ENCODE measurements at regions not wholly inside any gene's neighbourhood (a gene's known extent, or its start where the extent isn't known, plus 50 kb on each side); places are given as distances from the start of the nearest gene placed in this dataset.

- no peaks in the 10 kb centered on the region for H3K4me1 Mint-ChIP-seq
- H3K27me3 Mint-ChIP-seq, result peaks cover 0 to 2% of the 10 kb centered on the region in 2 donors
- intact Hi-C loops (cut with micrococcal nuclease), result no loop called here
- Histone ChIP-seq H3K27ac (ENCODE audit: low read depth, low read length) (no peak overlapping the region), H3K9me3 (ENCODE audit: control insufficient read depth in 1 of 2, low read length in 2 of 2) (no peaks in the 10 kb centered on the region), H3K4me1 (ENCODE audit: insufficient read depth, low read length) (no peaks in the 10 kb centered on the region), H3K36me3 (ENCODE audit: insufficient read depth, low read length) (no peaks in the 10 kb centered on the region), H3K27me3 (ENCODE audit: insufficient read depth, low read length) (no peaks in the 10 kb centered on the region), H3K4me3 (ENCODE audit: low read length in 2 of 2) (no peak overlapping the region)
- H3K36me3 Mint-ChIP-seq, result no peaks in the 10 kb centered on the region
- POLR2A ChIA-PET (ENCODE audit: partially characterized antibody), result no interaction called here
- no peak for DNase-seq
- no peak overlapping the region for H3K4me3 Mint-ChIP-seq
- peaks cover 0 to 3% (median 0%) of the 10 kb centered on the region in 8 donors for H3K9me3 Mint-ChIP-seq
- H3K27ac Mint-ChIP-seq, result no peak overlapping the region
- CTCF ChIA-PET (ENCODE audit: partially characterized antibody), result no interaction called here
Measured at GRCh38 chr7:47145982-47146381, 435.9 kb downstream of the TNS3 start.

DNA sequence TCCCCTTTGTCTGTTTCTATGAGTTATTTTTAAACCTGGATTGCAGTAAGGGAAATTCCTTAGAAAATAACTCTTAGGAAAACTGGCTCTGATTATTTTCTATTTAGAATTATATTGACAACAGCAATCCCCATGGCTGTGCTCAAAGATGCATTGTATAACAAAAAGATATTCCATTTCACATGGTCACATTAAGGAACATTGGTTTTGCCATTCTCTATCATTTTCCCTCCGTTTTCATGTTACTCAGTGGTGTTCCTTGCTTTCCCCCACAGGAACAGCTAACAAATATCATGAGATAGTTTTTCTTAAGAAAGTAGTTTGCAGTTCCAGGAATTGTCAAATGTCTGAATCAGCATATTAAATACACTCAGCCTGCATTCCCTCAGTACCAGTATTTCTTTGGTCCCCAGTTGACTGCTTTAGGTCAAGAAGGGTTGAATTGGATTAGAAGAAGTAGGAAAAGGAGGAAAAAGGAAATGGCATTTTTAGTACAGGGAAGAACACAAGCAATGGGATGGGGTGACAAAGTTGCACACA, 436.7 kb downstream of the TNS3 start:
- no peaks in the 10 kb centered on the region for H3K9me3 ChIP-seq (ENCODE audit: control insufficient read depth in 1 of 2, low read length in 2 of 2)
- H3K27me3 ChIP-seq (ENCODE audit: insufficient read depth, low read length), result no peaks in the 10 kb centered on the region
- intact Hi-C loops (cut with micrococcal nuclease), result no loop called here
- H3K4me1 ChIP-seq (ENCODE audit: insufficient read depth, low read length), result no peaks in the 10 kb centered on the region
- ChIA-PET POLR2A (ENCODE audit: partially characterized antibody) (no interaction called here), CTCF (ENCODE audit: partially characterized antibody) (no interaction called here)
- Mint-ChIP-seq H3K27ac (no peak overlapping the region), H3K36me3 (no peaks in the 10 kb centered on the region), H3K4me3 (no peak overlapping the region), H3K27me3 (peaks cover 0 to 6% of the 10 kb centered on the region in 2 donors), H3K4me1 (no peaks in the 10 kb centered on the region), H3K9me3 (peaks cover 0 to 4% (median 0%) of the 10 kb centered on the region in 8 donors)
- no peak overlapping the region for H3K27ac ChIP-seq (ENCODE audit: low read depth, low read length)
- DNase-seq, result no peak
- H3K36me3 ChIP-seq (ENCODE audit: insufficient read depth, low read length), result no peaks in the 10 kb centered on the region
- H3K4me3 ChIP-seq (ENCODE audit: low read length in 2 of 2), result no peak overlapping the region

- peaks cover 2 to 6% of the 10 kb centered on the region in 2 donors for H3K27me3 Mint-ChIP-seq
- no peak for DNase-seq
- no peaks in the 10 kb centered on the region for H3K4me1 Mint-ChIP-seq
- CTCF ChIA-PET (ENCODE audit: partially characterized antibody), result no interaction called here
- POLR2A ChIA-PET (ENCODE audit: partially characterized antibody), result no interaction called here
- Histone ChIP-seq H3K9me3 (ENCODE audit: control insufficient read depth in 1 of 2, low read length in 2 of 2) (no peaks in the 10 kb centered on the region), H3K4me3 (ENCODE audit: low read length in 2 of 2) (no peak overlapping the region), H3K27me3 (ENCODE audit: insufficient read depth, low read length) (no peaks in the 10 kb centered on the region), H3K27ac (ENCODE audit: low read depth, low read length) (no peak overlapping the region), H3K4me1 (ENCODE audit: insufficient read depth, low read length) (no peaks in the 10 kb centered on the region), H3K36me3 (ENCODE audit: insufficient read depth, low read length) (no peaks in the 10 kb centered on the region)
- H3K27ac Mint-ChIP-seq, result no peak overlapping the region
- intact Hi-C loops (cut with micrococcal nuclease), result no loop called here
- no peaks in the 10 kb centered on the region for H3K36me3 Mint-ChIP-seq
- H3K9me3 Mint-ChIP-seq, result peaks cover 0 to 4% (median 0%) of the 10 kb centered on the region in 8 donors
- H3K4me3 Mint-ChIP-seq, result no peak overlapping the region
Measured at GRCh38 chr7:47143339-47143738, 438.6 kb downstream of the TNS3 start.

GRCh38 chr7:47142867-47143175, 439.1 kb downstream of the TNS3 start:
- H3K4me1 Mint-ChIP-seq, result no peaks in the 10 kb centered on the region

GRCh38 chr7:47142169-47142866, 439.6 kb downstream of the TNS3 start:
- intact Hi-C loops (cut with micrococcal nuclease), result no loop called here
- Mint-ChIP-seq H3K4me3 (no peak overlapping the region), H3K27me3 (peaks cover 2 to 7% of the 10 kb centered on the region in 2 donors), H3K27ac (no peak overlapping the region), H3K4me1 (no peaks in the 10 kb centered on the region), H3K9me3 (peaks cover 0 to 4% (median 0%) of the 10 kb centered on the region in 8 donors), H3K36me3 (no peaks in the 10 kb centered on the region)
- ChIA-PET CTCF (ENCODE audit: partially characterized antibody) (no interaction called here), POLR2A (ENCODE audit: partially characterized antibody) (no interaction called here)
- no peaks in the 10 kb centered on the region for H3K4me1 ChIP-seq (ENCODE audit: insufficient read depth, low read length)
- no peaks in the 10 kb centered on the region for H3K9me3 ChIP-seq (ENCODE audit: control insufficient read depth in 1 of 2, low read length in 2 of 2)
- H3K27ac ChIP-seq (ENCODE audit: low read depth, low read length), result no peak overlapping the region
- no peak for DNase-seq
- H3K36me3 ChIP-seq (ENCODE audit: insufficient read depth, low read length), result no peaks in the 10 kb centered on the region
- no peaks in the 10 kb centered on the region for H3K27me3 ChIP-seq (ENCODE audit: insufficient read depth, low read length)
- no peak overlapping the region for H3K4me3 ChIP-seq (ENCODE audit: low read length in 2 of 2)

More at GRCh38 chr7:47142867-47143175, 439.1 kb downstream of the TNS3 start:
- H3K4me3 Mint-ChIP-seq, result no peak overlapping the region
- no peak for DNase-seq
- H3K27ac Mint-ChIP-seq, result no peak overlapping the region
- ChIA-PET POLR2A (ENCODE audit: partially characterized antibody) (no interaction called here), CTCF (ENCODE audit: partially characterized antibody) (no interaction called here)
- H3K36me3 Mint-ChIP-seq, result no peaks in the 10 kb centered on the region
- H3K4me3 ChIP-seq (ENCODE audit: low read length in 2 of 2), result no peak overlapping the region
- intact Hi-C loops (cut with micrococcal nuclease), result no loop called here
- no peak overlapping the region for H3K27ac ChIP-seq (ENCODE audit: low read depth, low read length)
- H3K36me3 ChIP-seq (ENCODE audit: insufficient read depth, low read length), result no peaks in the 10 kb centered on the region
- H3K9me3 ChIP-seq (ENCODE audit: control insufficient read depth in 1 of 2, low read length in 2 of 2), result no peaks in the 10 kb centered on the region
- H3K27me3 ChIP-seq (ENCODE audit: insufficient read depth, low read length), result no peaks in the 10 kb centered on the region
- H3K9me3 Mint-ChIP-seq, result peaks cover 0 to 4% (median 0%) of the 10 kb centered on the region in 8 donors
- H3K4me1 ChIP-seq (ENCODE audit: insufficient read depth, low read length), result no peaks in the 10 kb centered on the region
- H3K27me3 Mint-ChIP-seq, result peaks cover 2 to 6% of the 10 kb centered on the region in 2 donors

DNA sequence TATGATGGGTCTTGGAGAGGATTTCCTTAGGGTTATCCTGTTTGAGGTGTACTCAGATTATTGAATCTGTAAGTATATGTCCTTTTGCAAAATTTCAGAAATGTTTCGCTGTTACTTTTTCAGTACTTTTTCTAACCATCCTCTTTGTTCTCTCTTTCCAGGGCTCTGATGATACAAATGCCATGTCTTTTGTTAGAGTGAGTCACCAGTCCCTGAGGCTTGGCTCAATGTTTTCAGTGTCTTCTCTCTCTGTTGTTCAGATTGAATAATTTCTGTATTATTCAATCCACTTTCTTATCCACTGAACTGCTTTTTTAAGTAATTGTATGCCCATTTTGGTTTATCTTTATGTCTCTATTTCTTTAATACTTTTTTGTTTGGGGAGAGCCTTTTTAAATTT, 449.4 kb downstream of the TNS3 start:
- Histone ChIP-seq H3K4me1 (ENCODE audit: insufficient read depth, low read length) (no peaks in the 10 kb centered on the region), H3K4me3 (ENCODE audit: low read length in 2 of 2) (no peak overlapping the region), H3K27ac (ENCODE audit: low read depth, low read length) (no peak overlapping the region), H3K27me3 (ENCODE audit: insufficient read depth, low read length) (no peaks in the 10 kb centered on the region), H3K9me3 (ENCODE audit: control insufficient read depth in 1 of 2, low read length in 2 of 2) (no peaks in the 10 kb centered on the region), H3K36me3 (ENCODE audit: insufficient read depth, low read length) (no peaks in the 10 kb centered on the region)
- CTCF ChIA-PET (ENCODE audit: partially characterized antibody), result no interaction called here
- Mint-ChIP-seq H3K9me3 (peaks cover 0 to 2% (median 0%) of the 10 kb centered on the region in 8 donors), H3K36me3 (no peaks in the 10 kb centered on the region), H3K27ac (no peak overlapping the region), H3K27me3 (no peaks in the 10 kb centered on the region), H3K4me1 (no peaks in the 10 kb centered on the region), H3K4me3 (no peak overlapping the region)
- intact Hi-C loops (cut with micrococcal nuclease), result no loop called here
- no peak for DNase-seq
- POLR2A ChIA-PET (ENCODE audit: partially characterized antibody), result no interaction called here

- no peak for DNase-seq
- POLR2A ChIA-PET (ENCODE audit: partially characterized antibody), result no interaction called here
- Histone ChIP-seq H3K4me1 (ENCODE audit: insufficient read depth, low read length) (no peaks in the 10 kb centered on the region), H3K27ac (ENCODE audit: low read depth, low read length) (no peak overlapping the region), H3K9me3 (ENCODE audit: control insufficient read depth in 1 of 2, low read length in 2 of 2) (no peaks in the 10 kb centered on the region), H3K36me3 (ENCODE audit: insufficient read depth, low read length) (no peaks in the 10 kb centered on the region), H3K4me3 (ENCODE audit: low read length in 2 of 2) (no peak overlapping the region), H3K27me3 (ENCODE audit: insufficient read depth, low read length) (no peaks in the 10 kb centered on the region)
- H3K9me3 Mint-ChIP-seq, result peaks cover 0 to 3% (median 0%) of the 10 kb centered on the region in 8 donors
- intact Hi-C loops (cut with micrococcal nuclease), result no loop called here
- no peak overlapping the region for H3K4me3 Mint-ChIP-seq
- no peaks in the 10 kb centered on the region for H3K36me3 Mint-ChIP-seq
- CTCF ChIA-PET (ENCODE audit: partially characterized antibody), result no interaction called here
- no peaks in the 10 kb centered on the region for H3K4me1 Mint-ChIP-seq
- H3K27me3 Mint-ChIP-seq, result no peaks in the 10 kb centered on the region
- no peak overlapping the region for H3K27ac Mint-ChIP-seq
Measured at GRCh38 chr7:47128700-47129099, 453.2 kb downstream of the TNS3 start.
